ENCODE measurements at regions not wholly inside any gene's neighbourhood (a gene's known extent, or its start where the extent isn't known, plus 50 kb on each side); places are given as distances from the start of the nearest gene placed in this dataset.
"Not testable (repeated sequence)": the region's sequence is repeated elsewhere in the genome, so short reads cannot be mapped to it uniquely, and the experiment has no call there.

DNA sequence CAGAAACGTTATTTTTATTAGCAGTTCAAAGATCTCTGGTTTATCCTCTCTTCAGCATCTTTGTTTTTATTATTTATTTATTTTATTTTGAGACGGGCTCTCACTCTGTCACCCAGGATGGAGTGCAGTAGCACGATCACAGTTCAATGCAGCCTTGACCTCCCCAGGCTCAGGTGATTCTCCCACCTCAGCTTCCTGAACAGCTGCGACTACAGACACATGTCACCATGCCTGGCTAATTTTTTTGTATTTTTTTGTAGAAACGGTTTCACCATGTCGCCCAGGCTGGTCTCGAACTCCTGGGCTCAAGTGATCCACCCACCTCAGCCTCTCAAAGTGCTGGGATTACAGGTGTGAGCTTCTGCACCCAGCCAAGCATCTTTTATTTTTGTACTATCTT is 147.7 kb downstream of the CDRT15L2 start:
- not testable (repeated sequence) for H3K4me1 Mint-ChIP-seq; H2AFZ ChIP-seq (ENCODE audit: low read length); H2AK5ac ChIP-seq (ENCODE audit: insufficient read length, low read length); H2BK120ac ChIP-seq (ENCODE audit: low read depth, low read length, poor library complexity, severe bottlenecking); H3K27ac Mint-ChIP-seq; H2BK20ac ChIP-seq (ENCODE audit: low read depth, low read length, poor library complexity, severe bottlenecking); H3K79me2 ChIP-seq (ENCODE audit: insufficient read depth, low read length); H3K23me2 ChIP-seq (ENCODE audit: insufficient read length, low read depth, low read length, poor library complexity, severe bottlenecking); H2BK12ac ChIP-seq (ENCODE audit: insufficient read length, low read depth, low read length); H3K27me3 Mint-ChIP-seq (ENCODE audit: low read depth); H3K4me3 Mint-ChIP-seq; H3K56ac ChIP-seq (ENCODE audit: insufficient read length, low read depth, low read length); H3K9ac ChIP-seq (ENCODE audit: extremely low read depth, insufficient read length, low read length); DNase-seq; H3K79me1 ChIP-seq (ENCODE audit: insufficient read depth, low read depth, low read length, poor library complexity, severe bottlenecking); H4K91ac ChIP-seq (ENCODE audit: insufficient read length, low read depth, low read length); H3K9me3 ChIP-seq (ENCODE audit: control insufficient read depth, low read depth, low read length); H4K8ac ChIP-seq (replicated peaks; ENCODE audit: insufficient read length, low read depth, low read length); H3K4me1 ChIP-seq (ENCODE audit: insufficient read depth, low read length); H3K4ac ChIP-seq (ENCODE audit: low read depth, low read length); H3K23ac ChIP-seq (ENCODE audit: insufficient read length, low read depth, low read length); H3T11ph ChIP-seq (ENCODE audit: low read length); H3K14ac ChIP-seq (ENCODE audit: insufficient read depth, low read length); H3K27me3 ChIP-seq (ENCODE audit: insufficient read depth, low read length); H3K36me3 Mint-ChIP-seq (ENCODE audit: insufficient read depth in 1 of 3, low read depth in 3 of 3); H3K27ac ChIP-seq (ENCODE audit: insufficient read length, low read depth, low read length); H3K18ac ChIP-seq (ENCODE audit: insufficient read length, low read depth, low read length); H2BK5ac ChIP-seq (ENCODE audit: insufficient read length, low read length); H4K20me1 ChIP-seq (ENCODE audit: control insufficient read depth, insufficient read depth, insufficient read length); H4K5ac ChIP-seq (ENCODE audit: insufficient read length, low read depth, low read length); H3K9me3 Mint-ChIP-seq; H2BK15ac ChIP-seq (ENCODE audit: low read depth, low read length); H3K4me2 ChIP-seq (ENCODE audit: insufficient read depth, insufficient read length, low read length)
- no CpG with 5 or more reads among the region's 7 CpGs for WGBS (ENCODE audit: extremely low coverage, insufficient read length, low lambda C conversion rate)

Data from H9 (cell line).